ENCODE measurements at regions not wholly inside any gene's neighbourhood (a gene's known extent, or its start where the extent isn't known, plus 50 kb on each side); places are given as distances from the start of the nearest gene placed in this dataset.

DNA sequence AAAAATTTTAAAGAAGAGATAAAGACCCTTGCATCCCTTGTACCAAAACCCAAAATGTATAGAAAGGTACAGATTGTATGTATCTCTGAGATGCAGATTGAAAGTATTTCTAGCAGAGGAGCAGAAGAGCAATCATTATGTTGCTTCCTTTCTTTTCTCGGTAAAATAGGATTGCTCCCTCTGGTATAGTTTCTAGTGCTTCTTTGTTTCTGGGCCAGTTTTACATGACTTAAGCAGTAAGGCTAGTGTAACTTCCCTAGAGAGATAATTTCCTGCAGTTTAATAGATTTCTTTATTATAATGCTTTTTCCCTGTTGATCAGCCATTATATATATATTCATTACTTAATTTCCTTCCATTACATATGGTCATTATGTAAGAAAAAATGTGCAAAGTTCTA lies 496.2 kb upstream of the RGS18 start:
- no peak for TF ChIP-seq CTCF (IDR thresholded peaks at IDR 0.05; ENCODE audit: borderline replicate concordance, extremely low read depth, insufficient read depth)
- FAIRE-seq = no peak
- no peak for DNase-seq

DNA sequence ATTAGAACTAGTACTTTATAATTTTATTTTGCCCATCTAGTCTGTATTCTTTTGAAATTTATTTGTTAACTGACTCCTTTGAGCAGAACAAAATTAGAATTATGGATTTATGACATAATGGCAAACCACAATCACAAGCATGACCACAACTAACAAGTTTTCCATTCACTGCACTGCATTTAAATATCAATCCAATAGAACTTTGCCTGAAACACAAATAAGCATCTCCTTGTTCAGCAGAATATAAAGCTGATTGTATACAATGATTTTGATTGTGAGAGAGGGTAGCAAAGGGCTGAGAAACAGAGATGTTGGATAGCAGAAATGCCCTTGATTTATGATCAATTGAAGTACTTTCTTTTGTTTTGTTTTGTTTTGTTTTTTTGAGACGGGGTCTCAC lies 495.5 kb upstream of the RGS18 start:
- H3K9me3 ChIP-seq (ENCODE audit: control insufficient read depth in 2 of 3, insufficient read depth in 1 of 3, low read length in 3 of 3) = no peaks in the 10 kb centered on the region
- H3K9ac ChIP-seq (ENCODE audit: low read length in 3 of 3) = no peak overlapping the region
- TF ChIP-seq CTCF (IDR thresholded peaks at IDR 0.05; ENCODE audit: borderline replicate concordance, extremely low read depth, insufficient read depth) = no peak
- H3K4me1 ChIP-seq (ENCODE audit: control insufficient read depth in 2 of 3, insufficient read depth in 2 of 3, low read depth in 1 of 3, low read length in 3 of 3) = no peaks in the 10 kb centered on the region
- H3K27ac ChIP-seq (ENCODE audit: low read depth in 2 of 2, low read length in 2 of 2) = no peak overlapping the region
- H3K36me3 ChIP-seq (ENCODE audit: control insufficient read depth in 2 of 3, insufficient read depth in 3 of 3, low read length in 3 of 3) = no peaks in the 10 kb centered on the region
- H3K27me3 ChIP-seq (ENCODE audit: control insufficient read depth, insufficient read depth, low read length) = no peaks in the 10 kb centered on the region
- intact Hi-C loops (cut with DNase I) = no loop called here
- H3K4me3 ChIP-seq (ENCODE audit: low read length in 3 of 3) = no peak overlapping the region
- DNase-seq (no peak), FAIRE-seq (no peak)

More for the DNA sequence above, 496.2 kb upstream of the RGS18 start:
- Histone ChIP-seq H3K4me3 (ENCODE audit: low read length in 3 of 3) (no peak overlapping the region), H3K27ac (ENCODE audit: low read depth in 2 of 2, low read length in 2 of 2) (no peak overlapping the region), H3K4me1 (ENCODE audit: control insufficient read depth in 2 of 3, insufficient read depth in 2 of 3, low read depth in 1 of 3, low read length in 3 of 3) (no peaks in the 10 kb centered on the region), H3K9ac (ENCODE audit: low read length in 3 of 3) (no peak overlapping the region), H3K36me3 (ENCODE audit: control insufficient read depth in 2 of 3, insufficient read depth in 3 of 3, low read length in 3 of 3) (no peaks in the 10 kb centered on the region), H3K27me3 (ENCODE audit: control insufficient read depth, insufficient read depth, low read length) (no peaks in the 10 kb centered on the region), H3K9me3 (ENCODE audit: control insufficient read depth in 2 of 3, insufficient read depth in 1 of 3, low read length in 3 of 3) (no peaks in the 10 kb centered on the region)
- intact Hi-C loops (cut with DNase I) = no loop called here

- no peak overlapping the region for H3K27ac ChIP-seq (ENCODE audit: low read depth in 2 of 2, low read length in 2 of 2)
- DNase-seq (no peak), FAIRE-seq (no peak)
- H3K9ac ChIP-seq (ENCODE audit: low read length in 3 of 3) = no peak overlapping the region
- intact Hi-C loops (cut with DNase I) = no loop called here
- no peak overlapping the region for H3K4me3 ChIP-seq (ENCODE audit: low read length in 3 of 3)
- no peak for TF ChIP-seq CTCF (IDR thresholded peaks at IDR 0.05; ENCODE audit: borderline replicate concordance, extremely low read depth, insufficient read depth)
- H3K36me3 ChIP-seq (ENCODE audit: control insufficient read depth in 2 of 3, insufficient read depth in 3 of 3, low read length in 3 of 3) = no peaks in the 10 kb centered on the region
- H3K4me1 ChIP-seq (ENCODE audit: control insufficient read depth in 2 of 3, insufficient read depth in 2 of 3, low read depth in 1 of 3, low read length in 3 of 3) = no peaks in the 10 kb centered on the region
- no peaks in the 10 kb centered on the region for H3K9me3 ChIP-seq (ENCODE audit: control insufficient read depth in 2 of 3, insufficient read depth in 1 of 3, low read length in 3 of 3)
- no peaks in the 10 kb centered on the region for H3K27me3 ChIP-seq (ENCODE audit: control insufficient read depth, insufficient read depth, low read length)
Measured at GRCh38 chr1:191668525-191668924, 489.7 kb upstream of the RGS18 start.

- TF ChIP-seq CTCF (IDR thresholded peaks at IDR 0.05; ENCODE audit: borderline replicate concordance, extremely low read depth, insufficient read depth) = no peak
- FAIRE-seq = no peak
- no peaks in the 10 kb centered on the region for H3K27me3 ChIP-seq (ENCODE audit: control insufficient read depth, insufficient read depth, low read length)
- no peak overlapping the region for H3K27ac ChIP-seq (ENCODE audit: low read depth in 2 of 2, low read length in 2 of 2)
- no peaks in the 10 kb centered on the region for H3K9me3 ChIP-seq (ENCODE audit: control insufficient read depth in 2 of 3, insufficient read depth in 1 of 3, low read length in 3 of 3)
- intact Hi-C loops (cut with DNase I) = no loop called here
- no peak overlapping the region for H3K4me3 ChIP-seq (ENCODE audit: low read length in 3 of 3)
- no peak overlapping the region for H3K9ac ChIP-seq (ENCODE audit: low read length in 3 of 3)
- H3K36me3 ChIP-seq (ENCODE audit: control insufficient read depth in 2 of 3, insufficient read depth in 3 of 3, low read length in 3 of 3) = no peaks in the 10 kb centered on the region
- no peaks in the 10 kb centered on the region for H3K4me1 ChIP-seq (ENCODE audit: control insufficient read depth in 2 of 3, insufficient read depth in 2 of 3, low read depth in 1 of 3, low read length in 3 of 3)
- no peak for DNase-seq
Measured at GRCh38 chr1:191669629-191670028, 488.6 kb upstream of the RGS18 start.

Measured in kidney (tissue), 13 donors.